H1 (cell line): ENCODE measurements at regions not wholly inside any gene's neighbourhood (a gene's known extent, or its start where the extent isn't known, plus 50 kb on each side); places are given as distances from the start of the nearest gene placed in this dataset.

Source experiments
- CTCF ChIA-PET: fragments of 300-600 bp; sonication (Branson Sonifier 250); formaldehyde crosslinking; loops from one replicate; lab custom pipeline; 2021; ENCODE audit not compliant: partially characterized antibody; lab: Charles Lee
- POLR2A ChIA-PET: fragments of 300-600 bp; sonication (Branson Sonifier 250); formaldehyde crosslinking; loops from one replicate; lab custom pipeline; 2021; ENCODE audit warnings: inconsistent platforms; ENCODE audit not compliant: partially characterized antibody; lab: Charles Lee
- DNase-seq, 2 experiments: peaks; one replicate each; pipeline versions ENCODE4 v3.0.0 to v3.0.0-alpha.2; 2010 to 2022; ENCODE audit warnings: low spot score in 2 of 2, low read depth in 1 of 2, mixed read lengths in 1 of 2
- FAIRE-seq: peaks from 2 replicates; lab custom pipeline; 2011; peaks lifted over from hg19 to GRCh38; lab: Jason Lieb, UNC
- H2AFZ ChIP-seq: 2 replicates; pipeline ENCODE4 v1.8.1; 2012; ENCODE audit warnings: low read length, inconsistent platforms
- H2AK5ac ChIP-seq: 2 replicates; pipeline ENCODE4 v1.6.1; 2013; ENCODE audit warnings: low read depth, low read length
- H2BK120ac ChIP-seq: replicated peaks from 2 replicates; pipeline ENCODE3; 2013; ENCODE audit warnings: low read depth, low read length, inconsistent platforms
- H2BK12ac ChIP-seq: 2 replicates; pipeline ENCODE4 v1.6.1; 2013; ENCODE audit warnings: low read depth, low read length
- H2BK15ac ChIP-seq: 2 replicates; pipeline ENCODE4 v1.6.1; 2013; ENCODE audit warnings: low read length
- H2BK20ac ChIP-seq: 2 replicates; pipeline ENCODE4 v1.6.1; 2013; ENCODE audit warnings: low read length
- H2BK5ac ChIP-seq: 2 replicates; pipeline ENCODE4 v1.6.1; 2013; ENCODE audit warnings: low read depth, low read length
- H3K14ac ChIP-seq: 2 replicates; pipeline ENCODE4 v1.6.1; 2013; ENCODE audit warnings: inconsistent platforms; ENCODE audit not compliant: insufficient read length
- H3K18ac ChIP-seq: 2 replicates; pipeline ENCODE4 v1.6.1; 2013; ENCODE audit warnings: low read length; ENCODE audit errors: extremely low read depth
- H3K23ac ChIP-seq: 2 replicates; pipeline ENCODE4 v1.6.1; 2013; ENCODE audit warnings: inconsistent platforms; ENCODE audit not compliant: insufficient read length
- H3K23me2 ChIP-seq: 2 replicates; pipeline ENCODE4 v1.6.1; 2013; ENCODE audit warnings: low read depth, low read length
- H3K27ac ChIP-seq: 2 replicates; pipeline ENCODE4 v1.6.1; 2011; ENCODE audit warnings: low read depth, low read length, inconsistent platforms
- H3K27me3 ChIP-seq, 4 experiments: replicated peaks in 1 of 4; 1 replicate in 1 of 4; 2 replicates in 3 of 4; pipeline versions ENCODE4 v1.6.1 to v1.8.1; 2011 to 2013; ENCODE audit warnings: low read length in 3 of 4, mild to moderate bottlenecking in 3 of 4, inconsistent platforms in 2 of 4, mixed read lengths in 2 of 4, moderate library complexity in 1 of 4; ENCODE audit not compliant: control insufficient read depth in 3 of 4, insufficient read depth in 3 of 4; ENCODE audit errors: extremely low read depth in 1 of 4
- H3K36me3 ChIP-seq, 4 experiments: 2 replicates each; pipeline versions ENCODE4 v1.6.1 to v1.8.1; 2011 to 2013; ENCODE audit warnings: mild to moderate bottlenecking in 4 of 4, low read length in 3 of 4, moderate library complexity in 2 of 4, control low read depth in 1 of 4, inconsistent platforms in 1 of 4; ENCODE audit not compliant: insufficient read depth in 4 of 4, control insufficient read depth in 2 of 4
- H3K4ac ChIP-seq: replicated peaks from 2 replicates; pipeline ENCODE3; 2013; ENCODE audit warnings: low read length, low read depth, mixed read lengths, inconsistent platforms; ENCODE audit not compliant: insufficient read length
- H3K4me1 ChIP-seq, 4 experiments: replicated peaks in 1 of 4; 1 replicate in 1 of 4; 2 replicates in 3 of 4; pipeline versions ENCODE4 v1.6.1 to v1.8.1; 2011 to 2013; ENCODE audit warnings: low read length in 3 of 4, inconsistent platforms in 2 of 4, mixed read lengths in 1 of 4; ENCODE audit not compliant: insufficient read depth in 4 of 4, control insufficient read depth in 3 of 4
- H3K4me2 ChIP-seq, 2 experiments: 2 replicates each; pipeline versions ENCODE4 v1.6.1 to v1.8.1; 2011 to 2013; ENCODE audit warnings: low read depth in 2 of 2, low read length in 2 of 2, control low read depth in 1 of 2, inconsistent platforms in 1 of 2, mild to moderate bottlenecking in 1 of 2; ENCODE audit not compliant: insufficient read depth in 1 of 2
- H3K4me3 ChIP-seq, 4 experiments: fragments of 200-600, 300-600 bp in 1 of 4; sonication (generic), shearing (Covaris generic), sonication (Bioruptor Twin) in 1 of 4; 2 replicates each; pipeline versions ENCODE4 v1.5.1 to v1.8.1; 2011 to 2016; ENCODE audit warnings: low read length in 4 of 4, low read depth in 3 of 4, control low read depth in 2 of 4, inconsistent platforms in 2 of 4, mild to moderate bottlenecking in 2 of 4, mixed read lengths in 1 of 4, moderate library complexity in 1 of 4; ENCODE audit not compliant: insufficient read depth in 2 of 4; ENCODE audit errors: extremely low read depth in 1 of 4
- H3K56ac ChIP-seq: replicated peaks from 2 replicates; pipeline ENCODE3; 2013; ENCODE audit warnings: low read depth, mild to moderate bottlenecking, mixed read lengths, low read length, inconsistent platforms; ENCODE audit not compliant: insufficient read length
- H3K79me1 ChIP-seq: 2 replicates; pipeline ENCODE4 v1.6.1; 2013; ENCODE audit warnings: low read depth, low read length, control low read depth
- H3K79me2 ChIP-seq, 2 experiments: 2 replicates each; pipeline versions ENCODE4 v1.6.1 to v1.8.1; 2012 to 2013; ENCODE audit warnings: low read length in 2 of 2, mild to moderate bottlenecking in 2 of 2, inconsistent platforms in 1 of 2; ENCODE audit not compliant: insufficient read depth in 2 of 2, control insufficient read depth in 1 of 2
- H3K9ac ChIP-seq, 4 experiments: replicated peaks in 1 of 4; 1 replicate in 1 of 4; 2 replicates in 3 of 4; pipeline versions ENCODE4 v1.6.1 to v1.8.1; 2011 to 2013; ENCODE audit warnings: low read depth in 3 of 4, low read length in 3 of 4, control low read depth in 2 of 4, mild to moderate bottlenecking in 2 of 4, moderate library complexity in 2 of 4, inconsistent platforms in 1 of 4; ENCODE audit errors: extremely low read depth in 1 of 4
- H3K9me3 ChIP-seq, 2 experiments: 2 replicates each; pipeline versions ENCODE4 v1.6.1 to v1.8.1; 2012 to 2013; ENCODE audit warnings: mild to moderate bottlenecking in 2 of 2, moderate library complexity in 2 of 2, control low read depth in 1 of 2, inconsistent platforms in 1 of 2, low read depth in 1 of 2, low read length in 1 of 2, mixed read lengths in 1 of 2; ENCODE audit not compliant: insufficient read depth in 2 of 2
- H4K20me1 ChIP-seq, 2 experiments: replicated peaks in 1 of 2; 2 replicates each; pipeline versions ENCODE3 to v1.8.1; 2011 to 2013; ENCODE audit warnings: inconsistent platforms in 2 of 2, low read length in 2 of 2, mild to moderate bottlenecking in 1 of 2; ENCODE audit not compliant: insufficient read depth in 2 of 2, control insufficient read depth in 1 of 2
- H4K5ac ChIP-seq: 2 replicates; pipeline ENCODE4 v1.6.1; 2013; ENCODE audit warnings: low read length, low read depth, mixed read lengths, inconsistent platforms; ENCODE audit not compliant: insufficient read length
- H4K8ac ChIP-seq: 2 replicates; pipeline ENCODE4 v1.8.0; 2013; ENCODE audit warnings: mild to moderate bottlenecking, moderate library complexity, low read length, inconsistent platforms; ENCODE audit not compliant: insufficient read depth; ENCODE audit errors: extremely low read depth
- H4K91ac ChIP-seq: replicated peaks from 2 replicates; pipeline ENCODE3; 2013; ENCODE audit warnings: low read length, mixed read lengths, inconsistent platforms; ENCODE audit not compliant: insufficient read length
- CBX5 ChIP-seq: fragments of 300-800, 300-1000 bp; sonication (generic); IDR thresholded peaks from 2 replicates; pipeline ENCODE4 v1.7.1; 2016; ENCODE audit warnings: antibody characterized with exemption, low read length, low read depth
- WGBS, 2 experiments: shearing (Covaris generic) in 1 of 2; methylation state at CpG; one replicate each; pipeline versions ENCODE4 v1.1.6 to v1.1.7; 2013 to 2015; ENCODE audit warnings: low lambda C conversion rate in 2 of 2, mixed read lengths in 2 of 2, inconsistent platforms in 1 of 2, low coverage in 1 of 2, missing lambda C conversion rate in 1 of 2; ENCODE audit not compliant: insufficient replicate concordance in 2 of 2, insufficient coverage in 1 of 2, insufficient read length in 1 of 2; ENCODE audit errors: extremely low coverage in 1 of 2, missing lambda C conversion rate in 1 of 2; 5-methylcytosine and 5-hydroxymethylcytosine counted together

- no peak overlapping the region for H2BK12ac ChIP-seq
- H3K14ac ChIP-seq, result no peak overlapping the region
- H3K23me2 ChIP-seq, result no peaks in the 10 kb centered on the region
- peaks cover 10 to 16% of the 10 kb centered on the region in 2 experiments; a peak in 3 of 4 replicates for H3K9me3 ChIP-seq
- no peak overlapping the region for H3K4ac ChIP-seq
- no peak overlapping the region for H2BK5ac ChIP-seq
- no peaks in the 10 kb centered on the region for H3K36me3 ChIP-seq
- H3K18ac ChIP-seq, result no peak overlapping the region
- no peak overlapping the region for H4K5ac ChIP-seq
- H2AK5ac ChIP-seq, result no peak overlapping the region
- DNase-seq, result no peak
- no peak overlapping the region for H2AFZ ChIP-seq
- H4K91ac ChIP-seq, result no peak overlapping the region
- TF ChIP-seq CBX5, result no peak
- no peak overlapping the region for H2BK15ac ChIP-seq
- H2BK20ac ChIP-seq, result no peak overlapping the region
- H3K56ac ChIP-seq, result no peak overlapping the region
- POLR2A ChIA-PET, result no interaction called here
- no peak overlapping the region for H3K27ac ChIP-seq
- no peak overlapping the region for H4K8ac ChIP-seq
- H3K27me3 ChIP-seq, result no peaks in the 10 kb centered on the region
- 81% methylated on average over 2 of the region's 2 CpGs; no CpG with 5 or more reads in 1 of the 2 experiments for WGBS, 2 experiments
- no peaks in the 10 kb centered on the region for H3K79me2 ChIP-seq
- H3K79me1 ChIP-seq, result no peaks in the 10 kb centered on the region
- no peak overlapping the region for H3K23ac ChIP-seq
- H3K4me2 ChIP-seq, result no peak overlapping the region
- no peak overlapping the region for H2BK120ac ChIP-seq
- CTCF ChIA-PET, result no interaction called here
- no peaks in the 10 kb centered on the region for H3K4me1 ChIP-seq
- H4K20me1 ChIP-seq, result no peaks in the 10 kb centered on the region
- no peak overlapping the region for H3K4me3 ChIP-seq
- FAIRE-seq, result no peak
- H3K9ac ChIP-seq, result no peak overlapping the region
These were observed 403.9 kb upstream of the ANO3 start for GRCh38 chr11:25928076-25928475.
